Trophoblast cell (in vitro differentiated cells and primary cell): ENCODE measurements at regions not wholly inside any gene's neighbourhood (a gene's known extent, or its start where the extent isn't known, plus 50 kb on each side); places are given as distances from the start of the nearest gene placed in this dataset.

ENCODE experiments used
- DNase-seq, 2 donors: peaks; one replicate each; pipeline ENCODE4 v3.0.0-alpha.2; 2016
- H2AFZ ChIP-seq: 2 replicates; pipeline ENCODE4 v1.6.1; 2013; ENCODE audit warnings: low read length, moderate library complexity, mild to moderate bottlenecking; ENCODE audit not compliant: insufficient read depth, poor library complexity
- H2AK5ac ChIP-seq: 2 replicates; pipeline ENCODE4 v1.6.1; 2013; ENCODE audit warnings: mild to moderate bottlenecking, low read length
- H2BK120ac ChIP-seq: 2 replicates; pipeline ENCODE4 v1.6.1; 2013; ENCODE audit warnings: low read length, mild to moderate bottlenecking, moderate library complexity; ENCODE audit not compliant: insufficient read depth, poor library complexity
- H2BK12ac ChIP-seq: 2 replicates; pipeline ENCODE4 v1.6.1; 2013; ENCODE audit warnings: mild to moderate bottlenecking, low read length, moderate library complexity
- H2BK5ac ChIP-seq: 2 replicates; pipeline ENCODE4 v1.6.1; 2013; ENCODE audit warnings: low read length, low read depth, moderate library complexity, mild to moderate bottlenecking; ENCODE audit not compliant: poor library complexity
- H3K14ac ChIP-seq: 2 replicates; pipeline ENCODE4 v1.6.1; 2013; ENCODE audit warnings: mild to moderate bottlenecking, low read length
- H3K18ac ChIP-seq: 2 replicates; pipeline ENCODE4 v1.6.1; 2013; ENCODE audit warnings: mild to moderate bottlenecking, low read length
- H3K23ac ChIP-seq: 2 replicates; pipeline ENCODE4 v1.6.1; 2013; ENCODE audit warnings: low read length
- H3K27ac ChIP-seq: 2 replicates; pipeline ENCODE4 v1.5.1; 2013; ENCODE audit warnings: low read depth, mild to moderate bottlenecking, inconsistent platforms, low read length, moderate library complexity
- H3K27me3 ChIP-seq: 2 replicates; pipeline ENCODE4 v1.6.1; 2013; ENCODE audit warnings: inconsistent platforms, mild to moderate bottlenecking, low read length, moderate library complexity; ENCODE audit not compliant: insufficient read depth
- H3K36me3 ChIP-seq, 2 experiments: 1 replicate in 1 of 2; 2 replicates in 1 of 2; pipeline ENCODE4 v1.6.1; 2013; ENCODE audit warnings: low read length in 2 of 2, mild to moderate bottlenecking in 2 of 2, moderate library complexity in 1 of 2; ENCODE audit not compliant: insufficient read depth in 2 of 2, control insufficient read depth in 1 of 2
- H3K4ac ChIP-seq: 2 replicates; pipeline ENCODE4 v1.6.1; 2013; ENCODE audit warnings: low read depth, mild to moderate bottlenecking, low read length, moderate library complexity
- H3K4me1 ChIP-seq, 2 experiments: 1 replicate in 1 of 2; 2 replicates in 1 of 2; pipeline ENCODE4 v1.6.1; 2013; ENCODE audit warnings: low read length in 2 of 2, mild to moderate bottlenecking in 2 of 2, moderate library complexity in 1 of 2; ENCODE audit not compliant: insufficient read depth in 2 of 2, control insufficient read depth in 1 of 2
- H3K4me2 ChIP-seq: 2 replicates; pipeline ENCODE4 v1.6.1; 2013; ENCODE audit warnings: inconsistent platforms, mild to moderate bottlenecking, low read length, moderate library complexity
- H3K4me3 ChIP-seq: 2 replicates; pipeline ENCODE4 v1.5.1; 2013; ENCODE audit warnings: mild to moderate bottlenecking, low read depth, low read length, inconsistent platforms
- H3K79me1 ChIP-seq: one replicate; pipeline ENCODE4 v1.6.1; 2013; ENCODE audit warnings: low read length
- H3K79me2 ChIP-seq: 2 replicates; pipeline ENCODE4 v1.6.1; 2013; ENCODE audit warnings: low read length, mild to moderate bottlenecking; ENCODE audit not compliant: control insufficient read depth, insufficient read depth, poor library complexity
- H3K9ac ChIP-seq: 2 replicates; pipeline ENCODE4 v1.6.1; 2013; ENCODE audit warnings: mild to moderate bottlenecking, low read length
- H3K9me3 ChIP-seq: 2 replicates; pipeline ENCODE4 v1.6.1; 2013; ENCODE audit warnings: low read depth, mild to moderate bottlenecking, control low read depth, inconsistent platforms, low read length; ENCODE audit not compliant: insufficient read depth
- H4K12ac ChIP-seq: 2 replicates; pipeline ENCODE4 v1.6.1; 2013; ENCODE audit warnings: low read depth, mild to moderate bottlenecking, low read length, moderate library complexity
- H4K8ac ChIP-seq: 2 replicates; pipeline ENCODE4 v1.6.1; 2013; ENCODE audit warnings: low read depth, mild to moderate bottlenecking, low read length, moderate library complexity
- H4K91ac ChIP-seq: one replicate; pipeline ENCODE4 v1.6.1; 2013; ENCODE audit warnings: low read depth, mild to moderate bottlenecking, low read length, moderate library complexity
- WGBS: extraction: QIAGEN DNeasy Blood & Tissue Kit; methylation state at CpG from one replicate; pipeline ENCODE4 v1.1.7; 2013; ENCODE audit warnings: missing lambda C conversion rate; ENCODE audit not compliant: insufficient read length, insufficient coverage; ENCODE audit errors: extremely low coverage; 5-methylcytosine and 5-hydroxymethylcytosine counted together

DNA sequence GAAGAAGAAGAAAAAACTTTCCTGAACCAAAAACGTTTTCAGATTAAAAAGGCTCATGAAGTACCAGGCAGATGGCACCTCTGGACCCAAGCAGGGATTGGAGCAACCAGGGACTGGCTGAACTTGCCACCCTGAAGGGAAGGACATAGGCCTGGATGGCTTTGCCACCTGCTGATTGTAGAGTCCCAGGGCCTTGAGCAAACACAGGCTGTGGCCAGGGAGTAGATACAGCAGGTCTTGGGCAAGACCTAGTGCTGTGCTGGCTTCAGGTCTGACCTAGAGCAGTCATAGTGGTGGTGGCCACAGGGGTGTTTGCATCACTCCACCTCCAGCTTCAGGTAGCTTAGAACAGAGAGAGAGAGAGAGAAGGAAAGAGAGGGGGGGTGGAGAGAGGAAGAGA is 176.7 kb upstream of the FOXN2 start:
- Histone ChIP-seq H3K9ac (no peak overlapping the region), H3K23ac (no peak overlapping the region), H3K79me1 (no peaks in the 10 kb centered on the region), H2AK5ac (no peak overlapping the region), H3K9me3 (no peaks in the 10 kb centered on the region), H3K27me3 (no peaks in the 10 kb centered on the region), H3K79me2 (no peaks in the 10 kb centered on the region), H4K12ac (no peak overlapping the region), H2BK12ac (no peak overlapping the region), H4K8ac (no peak overlapping the region), H3K4me3 (no peak overlapping the region), H3K14ac (no peak overlapping the region), H3K4me1 (no peaks in the 10 kb centered on the region), H3K36me3 (no peaks in the 10 kb centered on the region), H3K4ac (no peak overlapping the region), H3K4me2 (no peak overlapping the region), H2BK120ac (no peak overlapping the region), H2AFZ (no peak overlapping the region), H4K91ac (no peak overlapping the region), H3K27ac (no peak overlapping the region), H2BK5ac (no peak overlapping the region), H3K18ac (no peak overlapping the region)
- no CpG with 5 or more reads among the region's 1 CpG for WGBS
- no peak for DNase-seq

DNA sequence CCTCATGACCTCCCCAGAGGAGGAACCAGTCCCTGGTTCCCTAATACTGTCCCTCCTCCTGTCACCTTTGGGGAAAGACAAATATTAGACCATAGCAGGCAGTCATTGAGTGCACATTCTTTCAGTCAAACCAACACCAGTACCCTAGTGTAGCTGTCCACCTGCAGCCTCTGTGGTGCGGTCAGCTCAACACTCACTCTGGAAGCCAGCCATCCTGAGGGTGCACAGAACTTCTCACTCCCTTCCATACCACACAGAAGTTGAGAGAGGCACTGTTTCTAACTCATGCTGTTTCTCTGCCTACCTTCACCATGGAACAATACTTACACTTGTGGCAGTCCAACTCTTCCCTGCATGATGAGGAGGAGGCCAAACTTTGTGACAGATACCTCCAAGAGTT is 175.6 kb upstream of the FOXN2 start:
- no peak overlapping the region for H3K4me2 ChIP-seq
- H3K36me3 ChIP-seq, result no peaks in the 10 kb centered on the region
- H3K79me1 ChIP-seq, result no peaks in the 10 kb centered on the region
- H3K9ac ChIP-seq, result no peak overlapping the region
- no peak overlapping the region for H3K23ac ChIP-seq
- no peaks in the 10 kb centered on the region for H3K4me1 ChIP-seq
- H2BK120ac ChIP-seq, result no peak overlapping the region
- no peaks in the 10 kb centered on the region for H3K9me3 ChIP-seq
- no peak for DNase-seq
- H3K4me3 ChIP-seq, result no peak overlapping the region
- no peak overlapping the region for H2BK5ac ChIP-seq
- no CpG with 5 or more reads among the region's 1 CpG for WGBS
- no peak overlapping the region for H2AK5ac ChIP-seq
- H2AFZ ChIP-seq, result no peak overlapping the region
- no peaks in the 10 kb centered on the region for H3K27me3 ChIP-seq
- no peak overlapping the region for H3K27ac ChIP-seq
- H2BK12ac ChIP-seq, result no peak overlapping the region
- H4K8ac ChIP-seq, result no peak overlapping the region
- no peak overlapping the region for H3K18ac ChIP-seq
- H4K12ac ChIP-seq, result no peak overlapping the region
- H3K4ac ChIP-seq, result no peak overlapping the region
- H3K14ac ChIP-seq, result no peak overlapping the region
- H4K91ac ChIP-seq, result no peak overlapping the region
- no peaks in the 10 kb centered on the region for H3K79me2 ChIP-seq

DNA sequence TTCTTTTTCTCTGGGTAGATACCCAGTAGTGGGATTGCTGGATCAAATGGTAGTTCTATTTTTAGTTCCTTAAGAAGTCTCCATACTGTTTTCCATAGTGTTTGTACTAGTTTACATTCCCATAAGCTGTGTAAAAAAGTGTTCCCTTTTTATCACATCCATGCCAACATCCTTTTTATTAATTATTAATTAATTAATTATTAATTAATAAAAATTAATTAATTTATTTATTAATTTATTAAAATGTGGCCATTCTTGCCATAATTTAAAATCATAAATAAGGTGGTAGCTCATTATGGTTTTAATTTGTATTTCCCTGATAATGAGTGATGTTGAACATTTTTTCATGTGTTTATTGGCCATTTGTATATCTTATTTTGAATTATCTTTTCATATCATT is 173.9 kb upstream of the FOXN2 start:
- H2BK5ac ChIP-seq, result no peak overlapping the region
- H2BK12ac ChIP-seq, result no peak overlapping the region
- H3K4me3 ChIP-seq, result no peak overlapping the region
- H3K23ac ChIP-seq, result no peak overlapping the region
- DNase-seq, result no peak
- H3K4ac ChIP-seq, result no peak overlapping the region
- no peaks in the 10 kb centered on the region for H3K79me1 ChIP-seq
- no peak overlapping the region for H4K91ac ChIP-seq
- no peaks in the 10 kb centered on the region for H3K9me3 ChIP-seq
- H3K79me2 ChIP-seq, result no peaks in the 10 kb centered on the region
- no peaks in the 10 kb centered on the region for H3K27me3 ChIP-seq
- no peak overlapping the region for H2BK120ac ChIP-seq
- H3K14ac ChIP-seq, result no peak overlapping the region
- H3K36me3 ChIP-seq, result no peaks in the 10 kb centered on the region
- H2AFZ ChIP-seq, result no peak overlapping the region
- no peak overlapping the region for H3K27ac ChIP-seq
- no peak overlapping the region for H3K4me2 ChIP-seq
- H3K18ac ChIP-seq, result no peak overlapping the region
- H4K12ac ChIP-seq, result no peak overlapping the region
- no peak overlapping the region for H4K8ac ChIP-seq
- no peak overlapping the region for H3K9ac ChIP-seq
- no peaks in the 10 kb centered on the region for H3K4me1 ChIP-seq
- no peak overlapping the region for H2AK5ac ChIP-seq

DNA sequence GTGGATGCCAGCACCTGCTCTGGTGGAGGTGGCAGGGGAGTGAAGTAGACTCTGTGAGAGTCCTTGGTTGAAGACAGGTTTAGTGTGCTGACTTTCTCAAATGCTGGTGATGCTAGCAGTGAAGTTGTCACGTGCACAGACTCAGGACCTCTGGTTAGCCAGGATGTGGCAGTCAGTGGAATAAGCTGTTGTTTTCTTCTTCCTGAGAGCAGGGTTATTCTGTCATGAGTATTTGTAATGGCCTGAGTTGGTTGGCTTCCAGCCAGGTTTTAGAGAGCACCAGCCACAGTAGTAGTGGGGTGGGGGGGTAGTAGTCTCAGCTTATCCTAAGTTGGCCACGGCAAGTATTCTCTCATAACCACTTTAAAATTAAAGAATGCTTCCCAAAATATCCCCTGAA is 169.7 kb upstream of the FOXN2 start:
- Histone ChIP-seq H4K91ac (no peak overlapping the region), H2BK5ac (no peak overlapping the region), H4K8ac (no peak overlapping the region), H3K27me3 (no peaks in the 10 kb centered on the region), H3K4me3 (no peak overlapping the region), H2AFZ (no peak overlapping the region), H3K9ac (no peak overlapping the region), H3K79me1 (no peaks in the 10 kb centered on the region), H3K4ac (no peak overlapping the region), H3K4me1 (no peaks in the 10 kb centered on the region), H3K18ac (no peak overlapping the region), H3K27ac (no peak overlapping the region), H4K12ac (no peak overlapping the region), H2BK12ac (no peak overlapping the region), H3K23ac (no peak overlapping the region), H2BK120ac (no peak overlapping the region), H3K36me3 (no peaks in the 10 kb centered on the region), H2AK5ac (no peak overlapping the region), H3K79me2 (no peaks in the 10 kb centered on the region), H3K14ac (no peak overlapping the region), H3K9me3 (no peaks in the 10 kb centered on the region), H3K4me2 (no peak overlapping the region)
- no CpG with 5 or more reads among the region's 2 CpGs for WGBS
- no peak for DNase-seq
